OCI-LY3 (cell line): ENCODE measurements at regions not wholly inside any gene's neighbourhood (a gene's known extent, or its start where the extent isn't known, plus 50 kb on each side); places are given as distances from the start of the nearest gene placed in this dataset.

Experiments used
- EZH2phosphoT487 ChIP-seq: fragments of 200-600 bp; shearing (Covaris generic); IDR thresholded peaks from 2 replicates; pipeline ENCODE4 v1.6.1; 2018; ENCODE audit warnings: antibody characterized with exemption, mixed run types, low read depth
- TF ChIP-seq, protein P1 (sequence below): fragments of 200-600, 300-600 bp; sonication (generic); IDR thresholded peaks from 2 replicates; pipeline ENCODE4 v1.5.1; 2014; ENCODE audit warnings: antibody characterized with exemption, low read length, low read depth

DNA sequence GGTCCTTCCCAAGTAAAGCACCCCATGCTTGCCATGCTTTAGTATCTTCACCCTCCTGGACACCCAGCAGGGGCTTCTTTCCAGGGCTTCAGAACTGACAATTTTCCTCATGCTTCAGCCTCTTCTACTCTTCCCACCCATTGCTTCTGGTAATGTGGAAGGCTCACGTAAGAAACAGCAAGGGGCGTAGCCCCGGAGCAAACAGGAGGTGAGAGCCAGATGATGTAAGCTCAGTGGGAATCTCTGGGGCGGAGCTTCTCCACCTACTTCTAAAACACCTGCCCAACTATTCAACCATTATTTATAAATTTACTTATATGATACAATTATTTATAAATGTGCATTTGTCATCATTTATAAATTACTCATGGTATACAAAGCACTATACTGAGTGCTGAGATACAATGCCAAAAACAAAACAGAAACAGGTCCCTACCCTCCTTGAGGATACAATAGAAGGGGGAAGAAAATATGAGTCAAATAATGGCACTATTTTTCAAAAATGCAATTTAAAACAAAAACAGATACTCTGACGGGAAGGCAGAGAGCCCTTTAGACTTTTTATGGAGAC, 140.1 kb upstream of the CAMK1G start:
- TF ChIP-seq, protein P1, sequence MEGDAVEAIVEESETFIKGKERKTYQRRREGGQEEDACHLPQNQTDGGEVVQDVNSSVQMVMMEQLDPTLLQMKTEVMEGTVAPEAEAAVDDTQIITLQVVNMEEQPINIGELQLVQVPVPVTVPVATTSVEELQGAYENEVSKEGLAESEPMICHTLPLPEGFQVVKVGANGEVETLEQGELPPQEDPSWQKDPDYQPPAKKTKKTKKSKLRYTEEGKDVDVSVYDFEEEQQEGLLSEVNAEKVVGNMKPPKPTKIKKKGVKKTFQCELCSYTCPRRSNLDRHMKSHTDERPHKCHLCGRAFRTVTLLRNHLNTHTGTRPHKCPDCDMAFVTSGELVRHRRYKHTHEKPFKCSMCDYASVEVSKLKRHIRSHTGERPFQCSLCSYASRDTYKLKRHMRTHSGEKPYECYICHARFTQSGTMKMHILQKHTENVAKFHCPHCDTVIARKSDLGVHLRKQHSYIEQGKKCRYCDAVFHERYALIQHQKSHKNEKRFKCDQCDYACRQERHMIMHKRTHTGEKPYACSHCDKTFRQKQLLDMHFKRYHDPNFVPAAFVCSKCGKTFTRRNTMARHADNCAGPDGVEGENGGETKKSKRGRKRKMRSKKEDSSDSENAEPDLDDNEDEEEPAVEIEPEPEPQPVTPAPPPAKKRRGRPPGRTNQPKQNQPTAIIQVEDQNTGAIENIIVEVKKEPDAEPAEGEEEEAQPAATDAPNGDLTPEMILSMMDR: no peak
- no peak for TF ChIP-seq EZH2phosphoT487
